Liver (tissue), 8 donors: ENCODE measurements at regions not wholly inside any gene's neighbourhood (a gene's known extent, or its start where the extent isn't known, plus 50 kb on each side); places are given as distances from the start of the nearest gene placed in this dataset.

Source experiments
- DNase-seq: peaks from one replicate; pipeline ENCODE4 v3.0.0-alpha.2; 2017; ENCODE audit warnings: low spot score
- H3K27ac ChIP-seq, 2 donors: one replicate each; pipeline ENCODE4 v1.7.0; 2013; ENCODE audit warnings: inconsistent platforms in 2 of 2, low read length in 2 of 2, control low read depth in 1 of 2, low read depth in 1 of 2, mild to moderate bottlenecking in 1 of 2
- H3K27me3 ChIP-seq, 4 donors: one replicate each; pipeline versions ENCODE4 v1.6.1 to v1.7.0; 2013; ENCODE audit warnings: low read length in 3 of 4, inconsistent platforms in 1 of 4, mild to moderate bottlenecking in 1 of 4, moderate library complexity in 1 of 4; ENCODE audit not compliant: control insufficient read depth in 4 of 4, insufficient read depth in 4 of 4
- H3K36me3 ChIP-seq, 4 donors: one replicate each; pipeline versions ENCODE4 v1.6.1 to v1.7.0; 2013; ENCODE audit warnings: low read length in 3 of 4, mild to moderate bottlenecking in 3 of 4, low read depth in 1 of 4, moderate library complexity in 1 of 4; ENCODE audit not compliant: control insufficient read depth in 4 of 4, insufficient read depth in 3 of 4
- H3K4me1 ChIP-seq, 4 donors: one replicate each; pipeline versions ENCODE4 v1.6.1 to v1.7.0; 2013; ENCODE audit warnings: low read length in 3 of 4, mild to moderate bottlenecking in 3 of 4, moderate library complexity in 1 of 4; ENCODE audit not compliant: control insufficient read depth in 4 of 4, insufficient read depth in 4 of 4
- H3K4me3 ChIP-seq, 3 donors: one replicate each; pipeline versions ENCODE4 v1.6.1 to v1.7.0; 2013; ENCODE audit warnings: low read length in 3 of 3, control low read depth in 1 of 3, low read depth in 1 of 3, mild to moderate bottlenecking in 1 of 3
- H3K9ac ChIP-seq, 2 donors: one replicate each; pipeline ENCODE4 v1.7.0; 2013; ENCODE audit warnings: low read length in 2 of 2, mild to moderate bottlenecking in 2 of 2, moderate library complexity in 2 of 2, control low read depth in 1 of 2, low read depth in 1 of 2
- H3K9me3 ChIP-seq, 4 donors: one replicate each; pipeline versions ENCODE4 v1.6.1 to v1.7.0; 2013; ENCODE audit warnings: low read length in 3 of 4; ENCODE audit not compliant: control insufficient read depth in 4 of 4
- EGR1 ChIP-seq, 2 donors: IDR thresholded peaks; 2 replicates each; pipeline ENCODE4 v1.6.1; 2016 to 2018; ENCODE audit warnings: antibody characterized with exemption in 2 of 2, low read depth in 2 of 2
- FOXA2 ChIP-seq: IDR thresholded peaks from 2 replicates; pipeline ENCODE4 v1.6.1; 2016; ENCODE audit warnings: antibody characterized with exemption
- HNF4A ChIP-seq, 2 donors: conservative IDR thresholded peaks; 2 replicates each; pipeline ENCODE4 v1.6.1; 2016; ENCODE audit warnings: antibody characterized with exemption in 2 of 2, mild to moderate bottlenecking in 2 of 2
- HNF4G ChIP-seq: IDR thresholded peaks from 2 replicates; pipeline ENCODE4 v1.6.1; 2016; ENCODE audit warnings: antibody characterized with exemption
- JUND ChIP-seq, 2 donors: IDR thresholded peaks; 2 replicates each; pipeline ENCODE4 v1.6.1; 2016; ENCODE audit warnings: antibody characterized with exemption in 2 of 2
- NR2F2 ChIP-seq: IDR thresholded peaks from 2 replicates; pipeline ENCODE4 v1.6.1; 2016; ENCODE audit warnings: antibody characterized with exemption
- TAF1 ChIP-seq: conservative IDR thresholded peaks from 2 replicates; pipeline ENCODE4 v1.6.1; 2016; ENCODE audit warnings: antibody characterized with exemption, mild to moderate bottlenecking
- WGBS: extraction: QIAGEN DNeasy Blood & Tissue Kit; methylation state at CpG from one replicate; pipeline ENCODE4 v1.1.7; 2013; 5-methylcytosine and 5-hydroxymethylcytosine counted together
- TF ChIP-seq, protein P1 (sequence below): IDR thresholded peaks from 2 replicates; pipeline ENCODE4 v1.6.1; 2016; ENCODE audit warnings: antibody characterized with exemption
- TF ChIP-seq, protein P2 (sequence below): fragments of 150-350 bp; IDR thresholded peaks from 2 replicates; pipeline ENCODE4 v1.5.1; 2017; ENCODE audit warnings: improper control_type of control experiment, low read depth, low read length; ENCODE audit not compliant: missing input control
- TF ChIP-seq, protein P3 (sequence below): IDR thresholded peaks from 2 replicates; pipeline ENCODE4 v1.6.1; 2016; ENCODE audit warnings: antibody characterized with exemption, mild to moderate bottlenecking
- TF ChIP-seq, protein P4 (sequence below): IDR thresholded peaks from 2 replicates; pipeline ENCODE4 v1.6.1; 2016; ENCODE audit warnings: antibody characterized with exemption
- donor health status: healthy.
- donor health status: healthy.
- donor health status: healthy.
- donor health status: healthy.
- donor health status: healthy.

DNA sequence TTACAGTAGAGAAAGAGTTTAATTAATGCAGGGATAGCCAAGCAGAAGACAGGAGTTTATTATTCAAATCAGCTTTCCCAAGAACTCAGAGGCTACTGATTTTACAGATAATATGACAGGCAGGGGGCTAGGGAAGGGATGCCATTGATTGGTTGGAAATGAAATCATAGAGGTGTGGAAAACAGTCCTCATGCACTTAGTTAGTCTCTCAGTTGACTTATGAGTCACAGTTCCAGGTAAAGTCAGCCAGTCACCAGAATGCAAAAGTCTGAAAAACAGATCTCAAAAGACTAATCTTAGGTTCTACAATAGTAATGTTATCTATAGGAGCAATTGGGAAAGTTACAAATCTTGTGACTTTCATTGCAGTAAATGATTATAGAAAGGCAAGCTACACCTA, 676.4 kb upstream of the CHAC2 start:
- H3K4me1 ChIP-seq, result no peaks in the 10 kb centered on the region
- H3K36me3 ChIP-seq, result no peaks in the 10 kb centered on the region
- no peak overlapping the region for H3K27ac ChIP-seq
- no peaks in the 10 kb centered on the region for H3K27me3 ChIP-seq
- H3K4me3 ChIP-seq, result no peak overlapping the region
- no peaks in the 10 kb centered on the region for H3K9me3 ChIP-seq
- TF ChIP-seq TAF1 (no peak), FOXA2 (no peak), HNF4A (conservative IDR thresholded peaks at IDR 0.05) (no peak), JUND (IDR thresholded peaks at IDR 0.05) (no peak)
- TF ChIP-seq, protein P1, sequence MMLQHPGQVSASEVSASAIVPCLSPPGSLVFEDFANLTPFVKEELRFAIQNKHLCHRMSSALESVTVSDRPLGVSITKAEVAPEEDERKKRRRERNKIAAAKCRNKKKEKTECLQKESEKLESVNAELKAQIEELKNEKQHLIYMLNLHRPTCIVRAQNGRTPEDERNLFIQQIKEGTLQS, result no peak
- TF ChIP-seq, protein P2, sequence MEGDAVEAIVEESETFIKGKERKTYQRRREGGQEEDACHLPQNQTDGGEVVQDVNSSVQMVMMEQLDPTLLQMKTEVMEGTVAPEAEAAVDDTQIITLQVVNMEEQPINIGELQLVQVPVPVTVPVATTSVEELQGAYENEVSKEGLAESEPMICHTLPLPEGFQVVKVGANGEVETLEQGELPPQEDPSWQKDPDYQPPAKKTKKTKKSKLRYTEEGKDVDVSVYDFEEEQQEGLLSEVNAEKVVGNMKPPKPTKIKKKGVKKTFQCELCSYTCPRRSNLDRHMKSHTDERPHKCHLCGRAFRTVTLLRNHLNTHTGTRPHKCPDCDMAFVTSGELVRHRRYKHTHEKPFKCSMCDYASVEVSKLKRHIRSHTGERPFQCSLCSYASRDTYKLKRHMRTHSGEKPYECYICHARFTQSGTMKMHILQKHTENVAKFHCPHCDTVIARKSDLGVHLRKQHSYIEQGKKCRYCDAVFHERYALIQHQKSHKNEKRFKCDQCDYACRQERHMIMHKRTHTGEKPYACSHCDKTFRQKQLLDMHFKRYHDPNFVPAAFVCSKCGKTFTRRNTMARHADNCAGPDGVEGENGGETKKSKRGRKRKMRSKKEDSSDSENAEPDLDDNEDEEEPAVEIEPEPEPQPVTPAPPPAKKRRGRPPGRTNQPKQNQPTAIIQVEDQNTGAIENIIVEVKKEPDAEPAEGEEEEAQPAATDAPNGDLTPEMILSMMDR, result no peak
- no peak for DNase-seq
- H3K9ac ChIP-seq, result no peak overlapping the region

DNA sequence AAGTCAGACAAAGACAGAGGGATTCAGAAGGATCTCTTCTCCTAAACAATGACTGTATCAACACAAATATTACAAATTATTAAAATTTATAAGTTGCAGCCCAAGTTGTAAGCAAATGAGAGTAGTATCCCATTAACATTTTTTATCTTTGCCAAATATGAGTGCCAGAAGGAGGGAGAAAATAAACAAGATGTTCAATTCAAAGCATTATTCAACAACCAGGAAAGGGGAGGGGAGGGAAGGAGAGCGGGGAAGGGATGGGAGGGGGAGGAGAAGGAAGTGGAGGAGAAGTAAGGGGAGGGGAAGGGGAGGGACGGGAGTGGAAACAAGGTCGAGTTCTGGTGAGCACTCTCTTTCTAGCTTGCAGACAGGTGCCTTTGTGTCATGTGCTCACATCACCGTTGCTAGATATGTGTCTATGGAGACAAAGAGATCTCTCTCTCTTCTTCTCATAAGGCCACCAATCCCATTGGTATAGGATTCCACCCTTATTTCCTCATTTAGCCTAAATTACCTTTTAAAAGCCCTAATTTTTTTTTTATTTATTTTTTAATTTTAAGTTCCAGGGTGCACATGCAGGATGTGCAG, 679.6 kb upstream of the CHAC2 start:
- H3K27ac ChIP-seq, result no peak overlapping the region
- DNase-seq, result no peak
- 60% methylated on average over 4 of the region's 4 CpGs for WGBS

DNA sequence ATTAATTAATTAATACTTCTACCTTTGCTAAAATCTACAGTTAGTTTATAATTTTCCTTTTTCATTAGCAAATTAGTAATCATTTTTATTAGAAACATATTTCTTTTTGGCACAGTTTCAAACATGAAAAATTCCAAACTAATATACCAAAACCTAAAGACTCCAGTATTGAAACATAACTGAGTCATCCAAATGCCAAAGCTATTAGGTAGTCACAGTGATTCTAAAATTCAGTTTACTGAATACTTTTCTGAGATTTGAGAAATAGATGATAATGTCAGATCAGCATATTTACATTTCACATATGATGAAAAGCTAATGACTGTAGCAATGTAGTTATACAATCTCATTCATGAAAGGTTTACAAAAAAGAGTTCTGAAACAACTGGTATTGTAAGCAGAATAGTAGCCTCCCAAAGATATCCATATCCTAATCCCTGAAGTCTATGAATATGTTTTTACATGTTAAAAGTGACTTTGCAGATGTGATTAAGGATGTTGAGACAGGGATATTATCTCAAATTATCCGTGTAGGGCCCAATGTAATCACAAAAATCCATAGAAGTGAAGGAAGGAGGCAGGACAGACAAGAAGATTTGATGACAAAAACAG, 680.2 kb upstream of the CHAC2 start:
- Histone ChIP-seq H3K27ac (no peak overlapping the region), H3K9me3 (no peaks in the 10 kb centered on the region), H3K27me3 (no peaks in the 10 kb centered on the region), H3K36me3 (no peaks in the 10 kb centered on the region), H3K4me3 (no peak overlapping the region), H3K9ac (no peak overlapping the region), H3K4me1 (no peaks in the 10 kb centered on the region)
- no peak for DNase-seq
- WGBS, result 52% methylated on average over 1 of the region's 1 CpG
- no peak for TF ChIP-seq FOXA2
- TF ChIP-seq, protein P3, sequence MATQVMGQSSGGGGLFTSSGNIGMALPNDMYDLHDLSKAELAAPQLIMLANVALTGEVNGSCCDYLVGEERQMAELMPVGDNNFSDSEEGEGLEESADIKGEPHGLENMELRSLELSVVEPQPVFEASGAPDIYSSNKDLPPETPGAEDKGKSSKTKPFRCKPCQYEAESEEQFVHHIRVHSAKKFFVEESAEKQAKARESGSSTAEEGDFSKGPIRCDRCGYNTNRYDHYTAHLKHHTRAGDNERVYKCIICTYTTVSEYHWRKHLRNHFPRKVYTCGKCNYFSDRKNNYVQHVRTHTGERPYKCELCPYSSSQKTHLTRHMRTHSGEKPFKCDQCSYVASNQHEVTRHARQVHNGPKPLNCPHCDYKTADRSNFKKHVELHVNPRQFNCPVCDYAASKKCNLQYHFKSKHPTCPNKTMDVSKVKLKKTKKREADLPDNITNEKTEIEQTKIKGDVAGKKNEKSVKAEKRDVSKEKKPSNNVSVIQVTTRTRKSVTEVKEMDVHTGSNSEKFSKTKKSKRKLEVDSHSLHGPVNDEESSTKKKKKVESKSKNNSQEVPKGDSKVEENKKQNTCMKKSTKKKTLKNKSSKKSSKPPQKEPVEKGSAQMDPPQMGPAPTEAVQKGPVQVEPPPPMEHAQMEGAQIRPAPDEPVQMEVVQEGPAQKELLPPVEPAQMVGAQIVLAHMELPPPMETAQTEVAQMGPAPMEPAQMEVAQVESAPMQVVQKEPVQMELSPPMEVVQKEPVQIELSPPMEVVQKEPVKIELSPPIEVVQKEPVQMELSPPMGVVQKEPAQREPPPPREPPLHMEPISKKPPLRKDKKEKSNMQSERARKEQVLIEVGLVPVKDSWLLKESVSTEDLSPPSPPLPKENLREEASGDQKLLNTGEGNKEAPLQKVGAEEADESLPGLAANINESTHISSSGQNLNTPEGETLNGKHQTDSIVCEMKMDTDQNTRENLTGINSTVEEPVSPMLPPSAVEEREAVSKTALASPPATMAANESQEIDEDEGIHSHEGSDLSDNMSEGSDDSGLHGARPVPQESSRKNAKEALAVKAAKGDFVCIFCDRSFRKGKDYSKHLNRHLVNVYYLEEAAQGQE, result no peak

More for the DNA sequence above, 679.6 kb upstream of the CHAC2 start:
- Histone ChIP-seq H3K4me1 (no peaks in the 10 kb centered on the region), H3K27me3 (no peaks in the 10 kb centered on the region), H3K9ac (no peak overlapping the region), H3K4me3 (no peak overlapping the region), H3K36me3 (no peaks in the 10 kb centered on the region), H3K9me3 (no peaks in the 10 kb centered on the region)
- TF ChIP-seq HNF4G (no peak), EGR1 (IDR thresholded peaks at IDR 0.05; ENCODE audit: low read depth in 2 of 2) (no peak), NR2F2 (no peak), JUND (IDR thresholded peaks at IDR 0.05) (no peak)
- TF ChIP-seq, protein P2, result no peak
- TF ChIP-seq, protein P4, sequence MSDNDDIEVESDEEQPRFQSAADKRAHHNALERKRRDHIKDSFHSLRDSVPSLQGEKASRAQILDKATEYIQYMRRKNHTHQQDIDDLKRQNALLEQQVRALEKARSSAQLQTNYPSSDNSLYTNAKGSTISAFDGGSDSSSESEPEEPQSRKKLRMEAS, result no peak
